HG03039 (cell line): ENCODE measurements at regions not wholly inside any gene's neighbourhood (a gene's known extent, or its start where the extent isn't known, plus 50 kb on each side); places are given as distances from the start of the nearest gene placed in this dataset.
"Not testable (repeated sequence)": the region's sequence is repeated elsewhere in the genome, so short reads cannot be mapped to it uniquely, and the experiment has no call there.

Experiments used
- ATAC-seq: cut with Tn5 transposase; IDR thresholded peaks from one replicate; pipeline ENCODE4 v1.9.1; 2021; ENCODE audit warnings: mild to moderate bottlenecking, moderate library complexity; ENCODE audit not compliant: unreplicated experiment

DNA sequence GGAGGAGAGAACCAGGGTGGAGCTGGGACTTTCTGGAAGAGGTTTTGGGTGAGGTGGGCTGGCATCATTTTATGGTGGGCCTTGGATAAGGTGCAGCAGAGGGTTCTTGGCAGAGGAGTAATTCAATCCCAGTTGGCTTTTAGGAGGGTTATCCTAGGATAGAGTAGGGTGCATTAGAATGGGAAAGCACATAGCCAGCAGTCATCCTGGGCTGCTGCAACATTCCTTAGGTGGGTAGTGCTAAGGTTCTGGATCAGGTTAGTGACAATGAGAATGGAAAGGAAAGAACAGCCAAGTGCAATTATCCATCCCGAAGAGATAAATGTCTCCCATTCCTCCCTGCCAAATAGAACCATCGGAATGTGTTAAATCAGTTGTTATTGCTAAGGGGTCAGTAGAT is 157.3 kb upstream of the SPRED2 start:
- ATAC-seq: no peak

DNA sequence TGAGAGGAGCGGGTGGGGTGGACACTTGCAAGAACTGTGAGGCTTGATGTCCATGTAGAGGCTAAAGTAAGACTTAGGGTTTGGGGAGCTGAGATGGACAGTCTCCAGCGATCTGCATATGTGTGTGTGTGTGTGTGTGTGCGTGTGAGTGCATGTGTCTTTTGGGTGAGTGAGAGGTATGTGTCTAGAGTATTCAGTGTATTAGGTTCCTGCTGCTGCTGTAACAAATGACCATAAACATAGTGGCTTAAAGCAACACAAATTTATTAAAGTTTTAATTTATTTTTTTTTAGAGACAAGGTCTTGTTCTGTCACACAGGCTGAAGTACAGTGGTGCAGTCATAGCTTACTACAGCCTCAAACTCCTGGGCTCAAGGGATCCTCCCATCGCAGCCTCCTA is 155.4 kb upstream of the SPRED2 start:
- no peak for ATAC-seq

GRCh38 chr2:65586516-65586915 is 154.1 kb upstream of the SPRED2 start:
- ATAC-seq: no peak

- ATAC-seq: no peak
Observed at GRCh38 chr2:65583061-65583460, 150.7 kb upstream of the SPRED2 start.

DNA sequence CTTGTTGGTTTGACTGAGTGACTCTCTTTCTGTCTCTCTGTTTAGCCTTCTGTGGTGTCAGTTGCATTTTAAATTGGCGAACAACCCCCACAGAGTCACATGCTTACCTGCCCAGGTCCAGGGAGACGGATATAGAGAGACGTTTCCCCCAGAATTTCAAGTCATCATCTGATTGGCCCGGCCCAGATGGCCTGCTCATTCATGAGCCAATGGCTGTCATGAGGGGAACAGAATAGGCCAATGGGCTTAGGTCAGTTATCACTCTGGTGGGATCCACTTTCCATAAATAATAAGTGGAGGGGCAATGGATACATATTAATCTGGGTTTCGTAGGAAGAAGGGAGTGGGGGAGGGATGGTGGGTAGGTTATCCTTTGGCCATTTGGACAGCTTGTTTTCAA is 150.0 kb upstream of the SPRED2 start:
- no peak for ATAC-seq

DNA sequence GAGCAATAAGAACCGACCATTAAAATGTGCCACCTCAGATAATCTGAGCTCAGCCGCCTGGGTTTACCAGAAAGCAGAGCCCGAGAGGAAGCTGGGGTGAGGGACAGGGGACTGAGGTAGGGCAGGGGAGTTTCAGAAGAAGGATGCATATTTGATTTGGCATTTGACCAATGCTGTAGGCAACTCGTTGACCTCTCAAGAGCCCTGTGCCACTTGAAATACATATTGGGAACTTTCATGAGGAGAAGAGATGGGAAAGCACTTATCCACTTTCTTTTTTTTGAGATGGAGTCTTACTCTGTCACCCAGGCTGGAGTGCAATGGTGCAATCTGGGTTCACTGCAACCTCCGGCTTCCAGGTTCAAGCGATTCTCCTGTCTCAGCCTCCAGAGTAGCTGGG is 148.4 kb upstream of the SPRED2 start:
- no peak for ATAC-seq

GRCh38 chr2:65579506-65580235 is 147.3 kb upstream of the SPRED2 start:
- ATAC-seq: no peak

GRCh38 chr2:65577654-65578053 is 145.3 kb upstream of the SPRED2 start:
- no peak for ATAC-seq

GRCh38 chr2:65576861-65577601 is 144.6 kb upstream of the SPRED2 start:
- ATAC-seq: no peak

DNA sequence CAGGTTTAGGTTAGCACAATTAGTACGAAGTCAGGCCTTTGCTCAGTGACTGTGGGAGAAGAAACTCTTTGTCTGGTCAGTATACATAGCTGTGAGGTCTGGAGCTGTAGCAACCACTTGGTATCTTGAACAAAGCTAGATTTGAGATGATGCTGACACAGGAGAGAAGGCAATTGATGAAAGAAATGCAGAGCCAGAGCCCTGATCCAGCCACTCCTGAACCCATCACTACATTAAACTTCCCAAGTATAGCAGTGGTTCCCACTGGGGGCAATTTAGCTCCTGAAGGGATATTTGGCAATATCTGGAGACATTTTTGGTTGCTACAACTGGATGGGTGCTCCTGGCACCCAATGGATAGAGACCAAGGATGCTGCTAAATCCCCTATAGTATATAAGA is 143.9 kb upstream of the SPRED2 start:
- no peak for ATAC-seq

GRCh38 chr2:65574993-65575392 is 142.6 kb upstream of the SPRED2 start:
- ATAC-seq: no peak

DNA sequence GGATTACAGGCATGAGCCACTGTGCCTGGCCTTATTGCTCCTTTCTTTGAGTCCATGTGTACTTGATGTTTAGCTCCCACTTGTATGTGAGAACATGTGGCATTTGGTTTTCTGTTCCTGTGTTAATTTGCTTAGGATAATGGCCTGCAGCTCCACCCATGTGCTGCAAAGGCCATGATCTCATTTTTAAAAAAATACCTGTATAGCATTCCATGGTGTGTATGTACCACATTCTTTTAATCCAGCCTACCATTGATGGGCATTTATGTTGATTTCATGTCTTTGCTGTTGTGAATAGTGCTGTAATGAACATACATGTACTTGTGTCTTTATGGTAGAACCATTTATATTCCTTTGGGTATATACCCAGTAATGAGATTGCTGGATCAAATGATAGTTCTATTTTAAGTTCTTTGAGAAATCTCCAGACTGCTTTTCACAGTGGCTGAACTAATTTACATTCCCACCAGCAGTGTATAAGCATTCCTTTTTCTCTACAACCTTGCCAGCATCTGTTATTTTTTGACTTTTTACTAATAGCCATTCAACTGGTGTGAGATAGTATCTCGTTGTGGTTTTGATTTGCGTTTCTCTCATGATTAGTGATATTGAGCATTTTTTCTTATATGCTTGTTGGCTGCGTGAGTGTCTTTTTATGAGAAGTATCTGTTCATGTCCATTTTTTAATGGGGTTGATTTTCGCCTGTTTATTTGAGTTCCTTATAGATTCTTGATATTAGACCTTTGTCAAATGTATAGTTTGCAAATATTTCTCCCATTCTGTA is 136.4 kb upstream of the SPRED2 start:
- ATAC-seq: not testable (repeated sequence)

- ATAC-seq: no peak
Observed at GRCh38 chr2:65566617-65567016, 134.2 kb upstream of the SPRED2 start.

- no peak for ATAC-seq
Observed at GRCh38 chr2:65565681-65566080, 133.3 kb upstream of the SPRED2 start.

DNA sequence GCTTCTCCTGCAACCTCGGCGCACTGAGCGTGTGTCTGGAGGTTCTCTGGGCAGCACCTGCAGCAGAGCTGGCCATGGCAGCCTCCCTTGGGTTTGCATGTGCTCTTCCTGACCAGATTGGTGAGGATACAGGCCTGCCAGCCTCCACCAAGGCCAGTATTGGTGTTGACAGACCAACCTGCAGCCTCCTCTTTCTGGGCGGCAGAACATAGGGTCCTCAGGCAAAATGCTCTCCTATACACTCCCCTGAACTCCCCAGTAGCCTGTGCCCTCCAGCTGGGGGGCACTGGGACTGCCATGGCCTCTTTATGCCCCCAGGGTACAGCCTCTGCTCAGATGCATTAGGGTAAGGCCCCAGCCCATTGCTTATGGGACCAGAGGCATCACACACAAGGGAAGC is 131.9 kb upstream of the SPRED2 start:
- no peak for ATAC-seq

GRCh38 chr2:65562890-65563289 is 130.5 kb upstream of the SPRED2 start:
- ATAC-seq: no peak

- no peak for ATAC-seq
Observed at GRCh38 chr2:65558743-65559142, 126.3 kb upstream of the SPRED2 start.

GRCh38 chr2:65557616-65558573 is 125.5 kb upstream of the SPRED2 start:
- ATAC-seq: no peak

- ATAC-seq: no peak
Observed at GRCh38 chr2:65554765-65555591, 122.6 kb upstream of the SPRED2 start.
